ENCODE measurements at regions not wholly inside any gene's neighbourhood (a gene's known extent, or its start where the extent isn't known, plus 50 kb on each side); places are given as distances from the start of the nearest gene placed in this dataset.
"Not testable (repeated sequence)": the region's sequence is repeated elsewhere in the genome, so short reads cannot be mapped to it uniquely, and the experiment has no call there.

- no peak for DNase-seq (ENCODE audit: low read depth)
These were observed 260.3 kb downstream of the ADGRD1 start for GRCh38 chr12:131213896-131214442.

- DNase-seq (ENCODE audit: low read depth): not testable (repeated sequence)
These were observed 261.2 kb downstream of the ADGRD1 start for GRCh38 chr12:131214936-131215335.

- DNase-seq (ENCODE audit: low read depth): not testable (repeated sequence)
These were observed 262.9 kb downstream of the ADGRD1 start for GRCh38 chr12:131216587-131216986.

- DNase-seq (ENCODE audit: low read depth): no peak
These were observed 263.4 kb downstream of the ADGRD1 start for GRCh38 chr12:131217024-131217586.

- no peak for DNase-seq (ENCODE audit: low read depth)
These were observed 264.6 kb downstream of the ADGRD1 start for GRCh38 chr12:131218026-131218922.

- DNase-seq (ENCODE audit: low read depth): no peak
These were observed 265.4 kb downstream of the ADGRD1 start for GRCh38 chr12:131218923-131219669.

GRCh38 chr12:131219670-131220330 is 266.1 kb downstream of the ADGRD1 start:
- DNase-seq (ENCODE audit: low read depth): no peak

GRCh38 chr12:131220331-131220685 is 266.6 kb downstream of the ADGRD1 start:
- DNase-seq (ENCODE audit: low read depth): no peak

GRCh38 chr12:131221061-131221956 is 267.6 kb downstream of the ADGRD1 start:
- DNase-seq (ENCODE audit: low read depth): no peak

- no peak for DNase-seq (ENCODE audit: low read depth)
These were observed 268.2 kb downstream of the ADGRD1 start for GRCh38 chr12:131221957-131222328.

GRCh38 chr12:131222329-131223139 is 268.8 kb downstream of the ADGRD1 start:
- DNase-seq (ENCODE audit: low read depth): no peak

GRCh38 chr12:131223171-131223761 is 269.6 kb downstream of the ADGRD1 start:
- no peak for DNase-seq (ENCODE audit: low read depth)

- no peak for DNase-seq (ENCODE audit: low read depth)
These were observed 270.1 kb downstream of the ADGRD1 start for GRCh38 chr12:131223791-131224225.

- DNase-seq (ENCODE audit: low read depth): not testable (repeated sequence)
These were observed 270.7 kb downstream of the ADGRD1 start for GRCh38 chr12:131224226-131225065.

- DNase-seq (ENCODE audit: low read depth): not testable (repeated sequence)
These were observed 271.3 kb downstream of the ADGRD1 start for GRCh38 chr12:131225066-131225380.

GRCh38 chr12:131226345-131227265 is 272.9 kb downstream of the ADGRD1 start:
- no peak for DNase-seq (ENCODE audit: low read depth)

- DNase-seq (ENCODE audit: low read depth): not testable (repeated sequence)
These were observed 273.9 kb downstream of the ADGRD1 start for GRCh38 chr12:131227641-131228040.
